ENCODE measurements at regions not wholly inside any gene's neighbourhood (a gene's known extent, or its start where the extent isn't known, plus 50 kb on each side); places are given as distances from the start of the nearest gene placed in this dataset.

DNA sequence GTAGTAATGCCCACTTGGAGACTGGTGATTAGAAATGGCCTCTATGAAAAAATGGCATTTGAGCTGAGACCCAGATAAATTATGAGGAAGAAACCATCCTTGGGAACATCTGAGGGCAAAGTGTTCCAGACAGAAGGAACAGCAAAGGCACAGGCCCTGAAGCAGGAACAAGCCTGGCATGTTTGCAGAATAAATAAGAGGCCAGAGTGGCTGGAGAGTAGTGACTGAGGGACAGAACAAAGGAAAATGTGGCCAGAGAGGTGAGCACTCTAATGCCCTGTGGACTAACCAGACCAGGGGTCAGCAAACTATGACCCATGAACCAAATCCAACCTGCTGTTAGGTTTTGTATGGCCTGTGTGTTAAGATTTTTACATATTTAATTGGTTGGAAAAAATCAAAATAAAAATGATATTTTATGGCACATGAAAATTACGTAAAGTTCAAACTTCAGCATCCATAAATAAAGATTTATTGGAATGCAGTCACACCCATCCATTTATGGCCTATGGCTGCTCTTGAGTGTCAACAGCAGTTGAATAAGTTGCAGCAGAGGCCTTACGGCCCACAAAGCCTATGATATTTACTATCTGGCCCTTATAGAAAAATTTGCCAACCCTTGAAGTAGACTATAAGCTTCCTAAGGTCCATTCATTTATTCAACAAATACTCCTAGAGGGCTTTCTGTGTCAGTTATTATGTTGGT lies 210.0 kb upstream of the TOX3 start:
- H3K27ac ChIP-seq, result no peak overlapping the region
- no peaks in the 10 kb centered on the region for H3K27me3 ChIP-seq (replicated peaks; ENCODE audit: insufficient read depth)
- H3K4me3 ChIP-seq, result no peak overlapping the region
- intact Hi-C loops (cut with DNase I), result no loop called here
- no peaks in the 10 kb centered on the region for H3K9me3 ChIP-seq
- no peaks in the 10 kb centered on the region for H3K4me1 ChIP-seq (replicated peaks)
- no peaks in the 10 kb centered on the region for H3K36me3 ChIP-seq
- no peak for TF ChIP-seq CTCF (IDR thresholded peaks at IDR 0.05)
- TF ChIP-seq POLR2A (IDR thresholded peaks at IDR 0.05), result no peak
- no peak for TF ChIP-seq POLR2AphosphoS5 (IDR thresholded peaks at IDR 0.05)
- WGBS, result 78% methylated on average over 2 of the region's 2 CpGs
- no peak for DNase-seq (ENCODE audit: low spot score)

GRCh38 chr16:52755396-52755795 lies 208.5 kb upstream of the TOX3 start:
- H3K4me1 ChIP-seq (replicated peaks), result no peaks in the 10 kb centered on the region
- intact Hi-C loops (cut with DNase I), result no loop called here

DNA sequence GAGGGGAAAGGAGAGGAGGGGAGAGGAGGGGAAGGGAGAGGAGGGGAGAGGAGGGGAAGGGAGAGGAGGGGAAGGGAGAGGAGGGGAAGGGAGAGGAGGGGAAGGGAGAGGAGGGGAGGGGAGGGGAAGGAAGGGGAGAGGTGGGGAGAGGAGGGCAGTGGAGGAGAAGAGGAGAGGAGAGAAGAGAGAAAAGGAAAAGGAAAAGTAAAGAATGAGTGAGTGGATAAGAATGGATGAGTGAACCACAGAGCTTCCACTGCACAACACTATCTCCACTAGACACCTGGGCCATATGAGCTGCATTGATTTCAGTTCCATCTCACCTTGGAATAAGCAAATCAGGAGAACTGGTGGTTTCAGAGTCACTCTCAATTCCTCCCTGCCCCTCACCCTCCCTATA lies 204.1 kb upstream of the TOX3 start:
- no peaks in the 10 kb centered on the region for H3K4me1 ChIP-seq (replicated peaks)
- DNase-seq (ENCODE audit: low spot score), result no peak
- no peak overlapping the region for H3K4me3 ChIP-seq
- no peak overlapping the region for H3K27ac ChIP-seq
- intact Hi-C loops (cut with DNase I), result no loop called here
- TF ChIP-seq POLR2AphosphoS5 (IDR thresholded peaks at IDR 0.05), result no peak
- no peaks in the 10 kb centered on the region for H3K9me3 ChIP-seq
- no peaks in the 10 kb centered on the region for H3K36me3 ChIP-seq
- no peaks in the 10 kb centered on the region for H3K27me3 ChIP-seq (replicated peaks; ENCODE audit: insufficient read depth)

More at GRCh38 chr16:52755396-52755795, 208.5 kb upstream of the TOX3 start:
- no peak overlapping the region for H3K27ac ChIP-seq
- no peaks in the 10 kb centered on the region for H3K36me3 ChIP-seq
- 61% methylated on average over 1 of the region's 1 CpG for WGBS
- H3K27me3 ChIP-seq (replicated peaks; ENCODE audit: insufficient read depth), result no peaks in the 10 kb centered on the region
- no peaks in the 10 kb centered on the region for H3K9me3 ChIP-seq
- no peak for DNase-seq (ENCODE audit: low spot score)
- TF ChIP-seq CTCF (IDR thresholded peaks at IDR 0.05), result no peak
- TF ChIP-seq POLR2AphosphoS5 (IDR thresholded peaks at IDR 0.05), result no peak
- no peak for TF ChIP-seq POLR2A (IDR thresholded peaks at IDR 0.05)
- no peak overlapping the region for H3K4me3 ChIP-seq

GRCh38 chr16:52748741-52749140 lies 201.8 kb upstream of the TOX3 start:
- no peak for DNase-seq (ENCODE audit: low spot score)
- Histone ChIP-seq H3K27ac (no peak overlapping the region), H3K4me3 (no peak overlapping the region), H3K4me1 (replicated peaks) (no peaks in the 10 kb centered on the region), H3K36me3 (no peaks in the 10 kb centered on the region), H3K9me3 (no peaks in the 10 kb centered on the region), H3K27me3 (replicated peaks; ENCODE audit: insufficient read depth) (no peaks in the 10 kb centered on the region)
- intact Hi-C loops (cut with DNase I), result no loop called here
- WGBS, result 32% methylated on average over 4 of the region's 4 CpGs
- no peak for TF ChIP-seq POLR2AphosphoS5 (IDR thresholded peaks at IDR 0.05)
- no peak for TF ChIP-seq POLR2A (IDR thresholded peaks at IDR 0.05)
- no peak for TF ChIP-seq CTCF (IDR thresholded peaks at IDR 0.05)

- Histone ChIP-seq H3K27me3 (replicated peaks; ENCODE audit: insufficient read depth) (no peaks in the 10 kb centered on the region), H3K4me1 (replicated peaks) (no peaks in the 10 kb centered on the region), H3K36me3 (no peaks in the 10 kb centered on the region), H3K4me3 (no peak overlapping the region), H3K9me3 (no peaks in the 10 kb centered on the region), H3K27ac (no peak overlapping the region)
- no peak for TF ChIP-seq POLR2AphosphoS5 (IDR thresholded peaks at IDR 0.05)
- 69% methylated on average over 2 of the region's 2 CpGs for WGBS
- DNase-seq (ENCODE audit: low spot score), result no peak
- intact Hi-C loops (cut with DNase I), result no loop called here
These were observed 200.2 kb upstream of the TOX3 start for GRCh38 chr16:52747088-52747595.

DNA sequence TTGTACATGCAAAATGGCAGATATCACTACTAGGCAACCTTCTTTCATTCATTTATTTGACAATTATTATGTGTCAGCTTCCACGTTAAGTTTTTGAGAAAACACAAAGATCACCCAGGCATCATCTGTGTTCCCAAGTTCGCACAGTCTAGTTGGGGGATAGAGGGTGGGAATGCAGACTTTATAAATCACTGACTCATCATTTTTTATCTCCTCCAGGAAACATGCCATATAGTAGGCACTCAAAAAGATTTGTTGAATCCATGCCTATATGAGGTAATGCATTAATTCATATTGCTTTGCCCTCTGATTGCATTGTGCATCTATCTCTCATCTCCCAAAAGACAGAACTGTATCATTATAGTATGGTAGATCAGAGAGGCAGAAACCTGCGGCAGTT lies 196.8 kb upstream of the TOX3 start:
- 89% methylated on average over 3 of the region's 3 CpGs for WGBS

More for the DNA sequence above, 196.8 kb upstream of the TOX3 start:
- Histone ChIP-seq H3K4me3 (no peak overlapping the region), H3K36me3 (no peaks in the 10 kb centered on the region), H3K27ac (no peak overlapping the region), H3K27me3 (replicated peaks; ENCODE audit: insufficient read depth) (no peaks in the 10 kb centered on the region), H3K4me1 (replicated peaks) (no peaks in the 10 kb centered on the region), H3K9me3 (no peaks in the 10 kb centered on the region)
- DNase-seq (ENCODE audit: low spot score), result no peak
- intact Hi-C loops (cut with DNase I), result no loop called here
- TF ChIP-seq CTCF (IDR thresholded peaks at IDR 0.05) (no peak), POLR2A (IDR thresholded peaks at IDR 0.05) (no peak), POLR2AphosphoS5 (IDR thresholded peaks at IDR 0.05) (no peak)
